Cardiac fibroblast (primary cell): ENCODE measurements at regions not wholly inside any gene's neighbourhood (a gene's known extent, or its start where the extent isn't known, plus 50 kb on each side); places are given as distances from the start of the nearest gene placed in this dataset.

Experiments used
- DNase-seq, 2 donors: peaks; one replicate each; pipeline versions ENCODE4 v3.0.0 to v3.0.0-alpha.2; 2010; ENCODE audit warnings: low read depth in 2 of 2
- H3K4me3 ChIP-seq, 2 donors: replicated peaks in 1 of 2; 1 replicate in 1 of 2; 2 replicates in 1 of 2; pipeline ENCODE4 v1.5.1; 2011; ENCODE audit warnings: low read depth in 2 of 2, low read length in 2 of 2, mild to moderate bottlenecking in 2 of 2, moderate library complexity in 1 of 2
- TF ChIP-seq, protein P1 (sequence below): IDR thresholded peaks from one replicate; pipeline ENCODE4 v1.5.1; 2011; ENCODE audit warnings: low read depth, mild to moderate bottlenecking, low read length, inconsistent platforms

DNA sequence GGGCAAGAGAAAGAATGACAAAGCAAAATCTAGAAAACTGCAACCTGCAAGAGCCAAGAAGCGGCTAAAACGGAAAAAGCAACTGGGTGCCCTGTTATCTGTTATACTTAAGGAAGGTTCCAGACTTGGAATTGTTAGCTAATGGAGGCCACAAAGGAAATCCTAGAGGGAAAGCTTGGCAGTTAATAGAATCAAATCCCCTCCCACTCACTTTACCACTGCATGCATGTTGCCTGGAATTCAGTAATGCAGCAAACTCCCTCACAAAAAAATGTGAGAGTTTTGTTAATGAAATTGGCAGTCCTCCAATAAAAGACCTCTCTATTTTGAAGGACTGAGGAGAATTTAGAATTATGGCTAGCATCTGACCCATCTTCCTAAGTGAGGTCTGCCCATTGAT is 164.2 kb upstream of the SOX5 start:
- no peak overlapping the region for H3K4me3 ChIP-seq
- DNase-seq = peak in 1 of 2 donors; percentile 60
- TF ChIP-seq, protein P1, sequence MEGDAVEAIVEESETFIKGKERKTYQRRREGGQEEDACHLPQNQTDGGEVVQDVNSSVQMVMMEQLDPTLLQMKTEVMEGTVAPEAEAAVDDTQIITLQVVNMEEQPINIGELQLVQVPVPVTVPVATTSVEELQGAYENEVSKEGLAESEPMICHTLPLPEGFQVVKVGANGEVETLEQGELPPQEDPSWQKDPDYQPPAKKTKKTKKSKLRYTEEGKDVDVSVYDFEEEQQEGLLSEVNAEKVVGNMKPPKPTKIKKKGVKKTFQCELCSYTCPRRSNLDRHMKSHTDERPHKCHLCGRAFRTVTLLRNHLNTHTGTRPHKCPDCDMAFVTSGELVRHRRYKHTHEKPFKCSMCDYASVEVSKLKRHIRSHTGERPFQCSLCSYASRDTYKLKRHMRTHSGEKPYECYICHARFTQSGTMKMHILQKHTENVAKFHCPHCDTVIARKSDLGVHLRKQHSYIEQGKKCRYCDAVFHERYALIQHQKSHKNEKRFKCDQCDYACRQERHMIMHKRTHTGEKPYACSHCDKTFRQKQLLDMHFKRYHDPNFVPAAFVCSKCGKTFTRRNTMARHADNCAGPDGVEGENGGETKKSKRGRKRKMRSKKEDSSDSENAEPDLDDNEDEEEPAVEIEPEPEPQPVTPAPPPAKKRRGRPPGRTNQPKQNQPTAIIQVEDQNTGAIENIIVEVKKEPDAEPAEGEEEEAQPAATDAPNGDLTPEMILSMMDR = no peak

DNA sequence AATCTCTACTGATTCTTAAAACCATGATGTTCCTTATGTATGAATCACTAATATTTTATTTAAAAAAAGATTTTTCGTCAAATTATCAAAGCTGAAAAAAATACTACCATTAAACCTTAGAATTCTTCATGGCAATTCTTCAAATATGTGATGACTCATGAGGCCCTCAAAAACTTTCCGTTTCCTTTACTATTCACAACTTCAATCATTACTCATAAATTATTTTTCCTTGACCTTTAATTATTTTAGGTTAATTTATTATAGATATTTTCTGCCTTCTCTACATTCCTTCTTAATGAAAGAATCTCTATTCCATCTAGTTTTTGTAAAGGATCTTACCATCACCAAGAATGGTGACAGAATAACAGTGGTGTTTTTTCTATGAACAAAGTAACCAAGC is 162.1 kb upstream of the SOX5 start:
- no peak overlapping the region for H3K4me3 ChIP-seq
- TF ChIP-seq, protein P1 = no peak
- DNase-seq = peak; percentile 48 to 72

DNA sequence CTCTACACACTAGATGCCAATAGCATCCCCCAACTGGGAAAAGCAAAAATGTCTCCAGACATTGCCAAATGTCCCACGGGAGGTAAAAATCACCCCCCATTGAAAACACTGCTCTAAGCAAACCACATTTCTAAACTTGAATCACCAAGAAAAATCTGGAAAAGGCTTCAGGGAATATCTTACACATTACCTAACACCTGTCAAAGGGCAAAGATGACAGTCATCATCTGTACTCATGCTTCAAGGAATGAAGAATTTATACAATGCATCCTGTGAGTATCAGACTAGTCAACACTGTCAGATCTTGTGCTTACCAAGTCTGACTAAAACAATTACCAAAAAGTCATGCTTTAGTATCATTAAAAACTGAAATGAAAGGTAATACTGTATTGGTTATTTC is 161.6 kb upstream of the SOX5 start:
- peak in 1 of 2 donors; percentile 85 for DNase-seq
- no peak overlapping the region for H3K4me3 ChIP-seq

DNA sequence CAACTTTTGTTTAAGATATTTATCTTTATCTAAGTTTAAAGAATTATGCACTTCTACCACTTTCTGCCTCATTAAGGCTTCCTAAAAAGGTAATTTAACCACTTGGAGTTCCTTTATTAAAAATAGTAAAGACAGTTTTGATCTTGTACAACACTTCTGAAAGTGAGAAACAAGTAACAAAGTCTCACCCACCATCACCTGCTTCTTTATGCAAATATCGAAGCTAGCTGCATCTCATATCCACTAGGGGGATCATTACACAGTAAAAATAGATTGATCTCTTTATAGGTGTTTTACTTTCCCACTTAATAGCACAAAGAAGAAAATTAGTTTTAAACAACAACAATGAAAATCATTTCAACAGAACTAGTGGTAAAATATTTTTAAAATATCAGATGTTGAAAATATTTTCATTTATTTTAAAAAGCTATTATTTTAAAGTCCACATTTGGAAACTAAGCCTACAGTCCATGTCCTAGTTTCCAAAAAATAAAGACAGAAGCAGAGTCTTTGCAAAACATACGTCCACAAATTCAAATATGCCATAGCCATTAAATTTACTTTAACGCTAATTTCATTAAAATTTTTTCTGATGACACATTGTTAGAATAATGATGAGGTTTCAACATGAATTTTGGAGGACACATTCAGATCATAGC is 160.0 kb upstream of the SOX5 start:
- H3K4me3 ChIP-seq = no peak overlapping the region
- DNase-seq = peak; percentile 35 to 51
- TF ChIP-seq, protein P1 = peak; percentile 62

More for the DNA sequence above, 161.6 kb upstream of the SOX5 start:
- TF ChIP-seq, protein P1 = no peak

DNA sequence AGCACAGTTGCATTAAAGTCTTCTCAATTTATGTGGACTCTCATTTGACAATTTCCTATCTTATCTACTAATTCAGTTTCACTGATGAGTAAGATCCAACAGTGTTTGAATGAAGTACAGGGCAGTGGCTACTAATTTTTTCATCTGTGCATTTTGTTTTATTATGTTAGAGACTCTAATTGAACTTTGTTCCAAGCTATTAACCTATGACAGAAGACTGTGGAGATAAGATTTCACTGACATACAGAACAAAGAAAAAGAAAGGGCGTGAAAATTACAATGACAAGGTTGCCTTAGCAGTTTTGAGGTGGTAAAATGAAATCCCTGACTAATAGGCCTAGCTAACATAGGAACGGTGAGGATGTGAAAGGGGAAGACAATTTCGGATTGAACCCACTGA is 153.2 kb upstream of the SOX5 start:
- DNase-seq = no peak
- H3K4me3 ChIP-seq = no peak overlapping the region
- TF ChIP-seq, protein P1 = no peak

DNA sequence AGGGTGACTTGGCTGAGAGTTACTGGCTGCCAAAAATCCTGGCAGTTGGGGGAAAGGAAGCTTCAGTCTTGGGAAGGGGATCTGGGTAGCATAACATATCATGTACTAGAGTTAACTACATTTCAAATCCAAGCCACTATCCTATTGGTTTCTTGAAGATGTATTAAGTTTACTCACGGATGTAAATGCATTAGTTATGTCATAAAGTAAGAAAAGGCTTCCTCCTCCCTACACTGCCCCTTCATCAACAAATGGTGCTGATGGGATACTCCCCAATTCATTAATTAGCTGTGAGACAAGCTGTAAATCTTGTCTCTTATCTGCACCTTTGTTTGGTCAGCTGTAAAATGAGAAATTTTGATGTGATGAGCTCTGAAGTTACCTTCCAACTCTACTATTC is 150.1 kb upstream of the SOX5 start:
- no peak for DNase-seq
- TF ChIP-seq, protein P1 = no peak
- H3K4me3 ChIP-seq = no peak overlapping the region

DNA sequence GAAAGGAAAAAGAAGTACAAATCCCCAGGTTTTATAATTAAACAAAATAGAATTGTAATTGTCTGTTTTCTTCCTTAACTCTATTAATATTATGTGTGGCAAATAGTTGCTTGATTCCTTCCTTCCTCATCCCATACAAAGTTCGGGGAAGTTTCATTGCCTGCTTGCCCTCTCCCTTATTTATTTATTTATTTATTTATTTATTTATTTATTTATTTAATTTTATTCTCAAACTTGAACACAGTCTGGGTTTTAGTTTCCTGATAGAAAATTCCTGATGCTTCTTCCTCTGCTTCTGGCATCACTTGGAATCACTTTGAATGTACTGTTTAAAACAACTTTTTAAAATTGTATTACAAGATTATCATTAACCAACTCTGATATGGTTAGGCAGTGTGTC is 145.8 kb upstream of the SOX5 start:
- TF ChIP-seq, protein P1 = no peak
- DNase-seq = no peak
- H3K4me3 ChIP-seq = no peak overlapping the region
